T-cell (primary cell): ENCODE measurements at regions not wholly inside any gene's neighbourhood (a gene's known extent, or its start where the extent isn't known, plus 50 kb on each side); places are given as distances from the start of the nearest gene placed in this dataset.

Experiments used
- ATAC-seq, 4 experiments: fragments of 200-7000 bp in 3 of 4; fragments of 150-1000 bp in 1 of 4; cut with Tn5 transposase; replicated peaks in 1 of 4; 1 replicate in 3 of 4; 2 replicates in 1 of 4; pipeline ENCODE4 v1.10.0; 2021; ENCODE audit warnings: moderate library complexity in 3 of 4, mild to moderate bottlenecking in 2 of 4, moderate number of reproducible peaks in 1 of 4
- CTCF ChIA-PET, 2 donors: fragments of 300-600 bp; sonication (Branson Sonifier 250); formaldehyde crosslinking; loops; one replicate each; lab custom pipeline; 2022; ENCODE audit warnings: antibody characterized with exemption in 2 of 2; lab: Charles Lee
- POLR2A ChIA-PET, 2 donors: fragments of 300-600 bp; sonication (Branson Sonifier 250); formaldehyde crosslinking; loops; one replicate each; lab custom pipeline; 2022; ENCODE audit warnings: antibody characterized with exemption in 2 of 2; lab: Charles Lee
- DNase-seq, 35 experiments: peaks; one replicate each; pipeline versions ENCODE4 v3.0.0 to v3.0.0-alpha.2; 2013 to 2023
- H3K27ac ChIP-seq: one replicate; pipeline ENCODE4 v1.5.1; 2013; ENCODE audit warnings: low read length
- H3K27me3 ChIP-seq, 2 experiments: replicated peaks in 1 of 2; 1 replicate in 1 of 2; 2 replicates in 1 of 2; pipeline versions ENCODE4 v1.6.1 to v1.7.0; 2013; ENCODE audit warnings: low read length in 1 of 2, mixed read lengths in 1 of 2; ENCODE audit not compliant: control insufficient read depth in 2 of 2, insufficient read depth in 2 of 2; ENCODE audit errors: extremely low read depth in 1 of 2
- H3K36me3 ChIP-seq, 2 donors: 1 replicate in 1 of 2; 2 replicates in 1 of 2; pipeline versions ENCODE4 v1.6.1 to v1.7.0; 2013; ENCODE audit warnings: low read length in 1 of 2; ENCODE audit not compliant: control insufficient read depth in 2 of 2, insufficient read depth in 1 of 2; ENCODE audit errors: extremely low read depth in 1 of 2
- H3K4me1 ChIP-seq, 2 experiments: 1 replicate in 1 of 2; 2 replicates in 1 of 2; pipeline versions ENCODE4 v1.6.1 to v1.7.0; 2013; ENCODE audit warnings: low read length in 2 of 2, mixed read lengths in 1 of 2; ENCODE audit not compliant: insufficient read depth in 2 of 2, control insufficient read depth in 1 of 2; ENCODE audit errors: extremely low read depth in 1 of 2
- H3K4me3 ChIP-seq, 2 donors: 1 replicate in 1 of 2; 2 replicates in 1 of 2; pipeline versions ENCODE4 v1.5.1 to v1.7.0; 2013; ENCODE audit warnings: mild to moderate bottlenecking in 2 of 2, low read length in 1 of 2, moderate library complexity in 1 of 2; ENCODE audit not compliant: control insufficient read depth in 1 of 2; ENCODE audit errors: extremely low read depth in 1 of 2
- H3K9me3 ChIP-seq: 2 replicates; pipeline ENCODE4 v1.7.0; 2013
- H3K27ac Mint-ChIP-seq, 2 donors: one replicate each; pipeline ENCODE4 v1.8.0; 2020 to 2021; ENCODE audit warnings: mild to moderate bottlenecking in 2 of 2, mixed read lengths in 2 of 2
- H3K27me3 Mint-ChIP-seq, 2 donors: one replicate each; pipeline ENCODE4 v1.8.0; 2021 to 2022; ENCODE audit warnings: mixed read lengths in 2 of 2
- H3K36me3 Mint-ChIP-seq: one replicate; pipeline ENCODE4 v1.8.0; 2021; ENCODE audit warnings: mixed read lengths
- H3K4me1 Mint-ChIP-seq, 3 donors: one replicate each; pipeline ENCODE4 v1.8.0; 2020 to 2022; ENCODE audit warnings: mixed read lengths in 3 of 3, mild to moderate bottlenecking in 1 of 3
- H3K4me3 Mint-ChIP-seq, 3 donors: one replicate each; pipeline ENCODE4 v1.8.0; 2020 to 2022; ENCODE audit warnings: mild to moderate bottlenecking in 3 of 3, mixed read lengths in 3 of 3, moderate library complexity in 3 of 3
- H3K9me3 Mint-ChIP-seq, 3 donors: one replicate each; pipeline ENCODE4 v1.8.0; 2020 to 2022; ENCODE audit warnings: mixed read lengths in 3 of 3
- WGBS: methylation state at CpG from one replicate; pipeline ENCODE4 v1.1.5; 2013; ENCODE audit warnings: missing lambda C conversion rate; ENCODE audit not compliant: insufficient coverage; 5-methylcytosine and 5-hydroxymethylcytosine counted together

- H3K9me3 ChIP-seq: no peaks in the 10 kb centered on the region
- H3K9me3 Mint-ChIP-seq: no peaks in the 10 kb centered on the region
- ChIA-PET POLR2A (no interaction called here), CTCF (no interaction called here)
- no peaks in the 10 kb centered on the region for H3K36me3 Mint-ChIP-seq
- no peak overlapping the region for H3K27ac ChIP-seq
- peaks cover 0 to 2% of the 10 kb centered on the region in 2 donors for H3K27me3 Mint-ChIP-seq
- ATAC-seq: no peak
- DNase-seq: no peak
- H3K4me3 ChIP-seq: no peak overlapping the region
- no peak overlapping the region for H3K4me3 Mint-ChIP-seq
- WGBS: 73% methylated on average over 2 of the region's 3 CpGs
- no peaks in the 10 kb centered on the region for H3K4me1 ChIP-seq
- no peak overlapping the region for H3K27ac Mint-ChIP-seq
- no peaks in the 10 kb centered on the region for H3K27me3 ChIP-seq
- H3K36me3 ChIP-seq: no peaks in the 10 kb centered on the region
- H3K4me1 Mint-ChIP-seq: peaks cover 5 to 8% (median 7%) of the 10 kb centered on the region in 3 donors
Observed at GRCh38 chr2:7904319-7904718, 777.5 kb upstream of the ID2 start.

GRCh38 chr2:7905756-7906155 lies 776.1 kb upstream of the ID2 start:
- no peaks in the 10 kb centered on the region for H3K9me3 ChIP-seq
- DNase-seq: no peak
- H3K4me1 Mint-ChIP-seq: no peaks in the 10 kb centered on the region
- CTCF ChIA-PET: no interaction called here
- H3K4me3 ChIP-seq: no peak overlapping the region
- no peaks in the 10 kb centered on the region for H3K36me3 Mint-ChIP-seq
- 85% methylated on average over 8 of the region's 12 CpGs for WGBS
- no peaks in the 10 kb centered on the region for H3K27me3 Mint-ChIP-seq
- H3K27ac Mint-ChIP-seq: no peak overlapping the region
- H3K9me3 Mint-ChIP-seq: no peaks in the 10 kb centered on the region
- no peaks in the 10 kb centered on the region for H3K36me3 ChIP-seq
- H3K4me1 ChIP-seq: no peaks in the 10 kb centered on the region
- POLR2A ChIA-PET: no interaction called here
- no peak overlapping the region for H3K4me3 Mint-ChIP-seq
- no peak overlapping the region for H3K27ac ChIP-seq
- H3K27me3 ChIP-seq: no peaks in the 10 kb centered on the region
- ATAC-seq: no peak

GRCh38 chr2:7906431-7906830 lies 775.4 kb upstream of the ID2 start:
- no peak overlapping the region for H3K27ac Mint-ChIP-seq
- no peaks in the 10 kb centered on the region for H3K9me3 ChIP-seq
- H3K4me1 ChIP-seq: no peaks in the 10 kb centered on the region
- no peaks in the 10 kb centered on the region for H3K27me3 Mint-ChIP-seq
- H3K27me3 ChIP-seq: no peaks in the 10 kb centered on the region
- no peaks in the 10 kb centered on the region for H3K4me1 Mint-ChIP-seq
- 100% methylated on average over 1 of the region's 6 CpGs for WGBS
- ChIA-PET POLR2A (no interaction called here), CTCF (interaction anchor here in 1 of 2 donors (0.7 kb wide), 1 partner anchor 580 kb away, joined by 4 read pairs; no protein-coding TSS in a partner anchor)
- H3K4me3 Mint-ChIP-seq: no peak overlapping the region
- H3K36me3 ChIP-seq: no peaks in the 10 kb centered on the region
- no peaks in the 10 kb centered on the region for H3K9me3 Mint-ChIP-seq
- no peaks in the 10 kb centered on the region for H3K36me3 Mint-ChIP-seq
- no peak overlapping the region for H3K27ac ChIP-seq
- H3K4me3 ChIP-seq: no peak overlapping the region
- ATAC-seq (no peak), DNase-seq (no peak)

GRCh38 chr2:7907041-7907440 lies 774.8 kb upstream of the ID2 start:
- no peak overlapping the region for H3K27ac Mint-ChIP-seq
- H3K27me3 ChIP-seq: no peaks in the 10 kb centered on the region
- no peaks in the 10 kb centered on the region for H3K36me3 Mint-ChIP-seq
- no peaks in the 10 kb centered on the region for H3K27me3 Mint-ChIP-seq
- no peaks in the 10 kb centered on the region for H3K9me3 Mint-ChIP-seq
- H3K9me3 ChIP-seq: no peaks in the 10 kb centered on the region
- no peak overlapping the region for H3K4me3 ChIP-seq
- DNase-seq: no peak
- H3K36me3 ChIP-seq: no peaks in the 10 kb centered on the region
- ChIA-PET POLR2A (no interaction called here), CTCF (interaction anchor here (0.5 to 0.7 kb wide), 2 partner anchors 581 to 765 kb away, joined by 4 to 6 read pairs; no protein-coding TSS in a partner anchor)
- H3K27ac ChIP-seq: no peak overlapping the region
- no peak overlapping the region for H3K4me3 Mint-ChIP-seq
- no peaks in the 10 kb centered on the region for H3K4me1 Mint-ChIP-seq
- WGBS: 93% methylated on average over 11 of the region's 11 CpGs
- H3K4me1 ChIP-seq: no peaks in the 10 kb centered on the region
- ATAC-seq: no peak

DNA sequence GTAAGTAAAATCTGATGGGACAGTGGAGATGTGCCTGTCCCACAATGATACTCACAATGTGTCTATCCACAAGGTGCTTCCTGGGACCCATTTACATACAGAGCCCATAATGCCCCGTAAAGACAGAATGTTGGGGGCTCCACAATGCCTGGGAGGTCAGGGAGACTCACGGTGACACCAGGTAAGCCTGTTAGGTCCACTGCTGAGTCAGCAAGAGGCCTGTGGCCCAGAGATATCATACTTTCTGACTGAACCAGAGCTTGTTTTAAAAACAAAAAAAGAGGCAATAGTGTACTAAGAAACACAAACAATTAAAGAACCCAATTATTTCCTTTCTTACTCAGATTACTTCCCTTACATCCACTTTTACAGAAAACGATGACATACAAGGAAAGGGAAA lies 771.1 kb upstream of the ID2 start:
- Mint-ChIP-seq H3K4me1 (no peaks in the 10 kb centered on the region), H3K4me3 (no peak overlapping the region), H3K27ac (no peak overlapping the region), H3K27me3 (no peaks in the 10 kb centered on the region), H3K36me3 (no peaks in the 10 kb centered on the region), H3K9me3 (no peaks in the 10 kb centered on the region)
- Histone ChIP-seq H3K36me3 (no peaks in the 10 kb centered on the region), H3K27me3 (no peaks in the 10 kb centered on the region), H3K4me1 (no peaks in the 10 kb centered on the region), H3K27ac (no peak overlapping the region), H3K4me3 (no peak overlapping the region), H3K9me3 (no peaks in the 10 kb centered on the region)
- ATAC-seq: no peak
- WGBS: 92% methylated on average over 2 of the region's 3 CpGs
- ChIA-PET POLR2A (no interaction called here), CTCF (interaction anchor here in 1 of 2 donors (0.6 kb wide), 1 partner anchor 796 kb away, joined by 3 read pairs; no protein-coding TSS in a partner anchor)
- no peak for DNase-seq

DNA sequence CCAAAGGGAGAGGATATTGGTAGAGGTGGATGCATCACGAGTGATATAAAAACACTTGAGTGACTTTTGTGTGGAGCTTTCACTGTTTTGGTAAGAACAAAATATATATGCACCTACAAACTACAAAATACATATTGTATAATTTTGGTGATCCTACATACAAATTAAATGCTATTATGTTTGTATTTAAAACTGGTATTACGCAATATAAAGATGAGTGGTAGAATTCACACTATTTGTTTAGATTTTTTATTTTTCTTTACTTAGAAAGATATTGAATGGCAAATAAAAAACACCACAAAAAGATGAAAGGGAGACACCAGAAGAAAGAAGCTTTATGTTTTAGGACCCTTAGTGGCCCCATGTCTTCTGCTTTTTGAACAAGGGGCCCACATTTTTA lies 770.7 kb upstream of the ID2 start:
- ChIA-PET CTCF (interaction anchor here in 1 of 2 donors (0.6 kb wide), 1 partner anchor 797 kb away, joined by 3 read pairs; no protein-coding TSS in a partner anchor), POLR2A (no interaction called here)
- no peaks in the 10 kb centered on the region for H3K9me3 Mint-ChIP-seq
- H3K27me3 ChIP-seq: no peaks in the 10 kb centered on the region
- H3K4me1 ChIP-seq: no peaks in the 10 kb centered on the region
- no peaks in the 10 kb centered on the region for H3K9me3 ChIP-seq
- no peaks in the 10 kb centered on the region for H3K36me3 ChIP-seq
- ATAC-seq: no peak
- no peaks in the 10 kb centered on the region for H3K4me1 Mint-ChIP-seq
- H3K27ac ChIP-seq: no peak overlapping the region
- DNase-seq: no peak
- H3K27me3 Mint-ChIP-seq: no peaks in the 10 kb centered on the region
- WGBS: no CpG with 5 or more reads among the region's 2 CpGs
- H3K36me3 Mint-ChIP-seq: no peaks in the 10 kb centered on the region
- no peak overlapping the region for H3K27ac Mint-ChIP-seq
- H3K4me3 Mint-ChIP-seq: no peak overlapping the region
- H3K4me3 ChIP-seq: no peak overlapping the region

DNA sequence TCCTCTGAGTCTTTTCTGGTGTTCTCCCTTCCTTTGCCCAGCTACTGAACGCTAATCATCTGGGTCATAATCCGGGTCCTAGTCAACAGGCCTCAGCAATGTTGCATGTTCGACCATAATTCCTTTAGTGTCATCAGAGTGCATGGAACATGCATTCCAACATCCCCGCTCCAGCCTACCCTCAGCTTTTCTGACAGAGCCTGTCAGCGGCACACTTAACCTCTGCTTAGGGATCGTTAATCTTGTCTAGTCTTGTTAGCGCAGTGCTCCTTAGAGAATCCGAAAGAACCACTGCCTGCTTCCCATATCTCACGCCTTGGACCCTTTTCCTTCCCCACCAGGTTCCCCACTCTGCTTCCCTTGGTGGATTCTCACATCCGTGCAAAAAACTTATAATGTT lies 767.9 kb upstream of the ID2 start:
- ChIA-PET POLR2A (no interaction called here), CTCF (no interaction called here)
- Histone ChIP-seq H3K4me3 (no peak overlapping the region), H3K27ac (no peak overlapping the region), H3K27me3 (no peaks in the 10 kb centered on the region), H3K4me1 (no peaks in the 10 kb centered on the region), H3K9me3 (no peaks in the 10 kb centered on the region), H3K36me3 (no peaks in the 10 kb centered on the region)
- no peaks in the 10 kb centered on the region for H3K27me3 Mint-ChIP-seq
- whole genome bisulfite sequencing: 87% methylated on average over 9 of the region's 10 CpGs
- no peaks in the 10 kb centered on the region for H3K9me3 Mint-ChIP-seq
- H3K27ac Mint-ChIP-seq: no peak overlapping the region
- DNase-seq: no peak
- H3K4me3 Mint-ChIP-seq: no peak overlapping the region
- ATAC-seq: no peak
- H3K36me3 Mint-ChIP-seq: no peaks in the 10 kb centered on the region
- no peaks in the 10 kb centered on the region for H3K4me1 Mint-ChIP-seq
